Liver (tissue), 8 donors: ENCODE measurements at regions not wholly inside any gene's neighbourhood (a gene's known extent, or its start where the extent isn't known, plus 50 kb on each side); places are given as distances from the start of the nearest gene placed in this dataset.

Experiments
- DNase-seq: peaks from one replicate; pipeline ENCODE4 v3.0.0-alpha.2; 2017; ENCODE audit warnings: low spot score
- H3K27ac ChIP-seq, 2 donors: one replicate each; pipeline ENCODE4 v1.7.0; 2013; ENCODE audit warnings: inconsistent platforms in 2 of 2, low read length in 2 of 2, control low read depth in 1 of 2, low read depth in 1 of 2, mild to moderate bottlenecking in 1 of 2
- H3K27me3 ChIP-seq, 4 donors: one replicate each; pipeline versions ENCODE4 v1.6.1 to v1.7.0; 2013; ENCODE audit warnings: low read length in 3 of 4, inconsistent platforms in 1 of 4, mild to moderate bottlenecking in 1 of 4, moderate library complexity in 1 of 4; ENCODE audit not compliant: control insufficient read depth in 4 of 4, insufficient read depth in 4 of 4
- H3K36me3 ChIP-seq, 4 donors: one replicate each; pipeline versions ENCODE4 v1.6.1 to v1.7.0; 2013; ENCODE audit warnings: low read length in 3 of 4, mild to moderate bottlenecking in 3 of 4, low read depth in 1 of 4, moderate library complexity in 1 of 4; ENCODE audit not compliant: control insufficient read depth in 4 of 4, insufficient read depth in 3 of 4
- H3K4me1 ChIP-seq, 4 donors: one replicate each; pipeline versions ENCODE4 v1.6.1 to v1.7.0; 2013; ENCODE audit warnings: low read length in 3 of 4, mild to moderate bottlenecking in 3 of 4, moderate library complexity in 1 of 4; ENCODE audit not compliant: control insufficient read depth in 4 of 4, insufficient read depth in 4 of 4
- H3K4me3 ChIP-seq, 3 donors: one replicate each; pipeline versions ENCODE4 v1.6.1 to v1.7.0; 2013; ENCODE audit warnings: low read length in 3 of 3, control low read depth in 1 of 3, low read depth in 1 of 3, mild to moderate bottlenecking in 1 of 3
- H3K9ac ChIP-seq, 2 donors: one replicate each; pipeline ENCODE4 v1.7.0; 2013; ENCODE audit warnings: low read length in 2 of 2, mild to moderate bottlenecking in 2 of 2, moderate library complexity in 2 of 2, control low read depth in 1 of 2, low read depth in 1 of 2
- H3K9me3 ChIP-seq, 4 donors: one replicate each; pipeline versions ENCODE4 v1.6.1 to v1.7.0; 2013; ENCODE audit warnings: low read length in 3 of 4; ENCODE audit not compliant: control insufficient read depth in 4 of 4
- ATF3 ChIP-seq: IDR thresholded peaks from 2 replicates; pipeline ENCODE4 v1.6.1; 2016; ENCODE audit warnings: antibody characterized with exemption
- CTCF ChIP-seq: fragments of 150-350 bp; IDR thresholded peaks from 2 replicates; pipeline ENCODE4 v1.5.1; 2017; ENCODE audit warnings: improper control_type of control experiment, low read depth, low read length; ENCODE audit not compliant: missing input control
- EGR1 ChIP-seq, 2 donors: IDR thresholded peaks; 2 replicates each; pipeline ENCODE4 v1.6.1; 2016 to 2018; ENCODE audit warnings: antibody characterized with exemption in 2 of 2, low read depth in 2 of 2
- FOXA1 ChIP-seq: IDR thresholded peaks from 2 replicates; pipeline ENCODE4 v1.6.1; 2016; ENCODE audit warnings: antibody characterized with exemption
- GABPA ChIP-seq, 2 donors: IDR thresholded peaks in 1 of 2; conservative IDR thresholded peaks in 1 of 2; 2 replicates each; pipeline ENCODE4 v1.6.1; 2016; ENCODE audit warnings: antibody characterized with exemption in 2 of 2, mild to moderate bottlenecking in 1 of 2, moderate library complexity in 1 of 2
- HNF4G ChIP-seq: IDR thresholded peaks from 2 replicates; pipeline ENCODE4 v1.6.1; 2016; ENCODE audit warnings: antibody characterized with exemption
- JUND ChIP-seq, 2 donors: IDR thresholded peaks; 2 replicates each; pipeline ENCODE4 v1.6.1; 2016; ENCODE audit warnings: antibody characterized with exemption in 2 of 2
- MAX ChIP-seq: IDR thresholded peaks from 2 replicates; pipeline ENCODE4 v1.6.1; 2016; ENCODE audit warnings: antibody characterized with exemption
- RAD21 ChIP-seq, 2 donors: IDR thresholded peaks; 2 replicates each; pipeline ENCODE4 v1.6.1; 2016; ENCODE audit warnings: antibody characterized with exemption in 2 of 2, mild to moderate bottlenecking in 2 of 2
- REST ChIP-seq: IDR thresholded peaks from 2 replicates; pipeline ENCODE4 v1.6.1; 2016; ENCODE audit warnings: antibody characterized with exemption, mild to moderate bottlenecking
- RXRA ChIP-seq, 2 donors: IDR thresholded peaks; 2 replicates each; pipeline ENCODE4 v1.6.1; 2017 to 2018; ENCODE audit warnings: antibody characterized with exemption in 2 of 2, mild to moderate bottlenecking in 1 of 2
- SP1 ChIP-seq: IDR thresholded peaks from 2 replicates; pipeline ENCODE4 v1.6.1; 2018; ENCODE audit warnings: antibody characterized with exemption, mild to moderate bottlenecking
- YY1 ChIP-seq: IDR thresholded peaks from 2 replicates; pipeline ENCODE4 v1.6.1; 2016; ENCODE audit warnings: antibody characterized with exemption, mild to moderate bottlenecking
- WGBS: extraction: QIAGEN DNeasy Blood & Tissue Kit; methylation state at CpG from one replicate; pipeline ENCODE4 v1.1.7; 2013; 5-methylcytosine and 5-hydroxymethylcytosine counted together
- donor health status: healthy.
- donor health status: healthy.
- donor health status: healthy.
- donor health status: healthy.
- donor health status: healthy.

GRCh38 chr2:205883965-205884364, 201.7 kb downstream of the NRP2 start (continued):
- no peak for TF ChIP-seq CTCF

GRCh38 chr2:205882806-205883425, 200.6 kb downstream of the NRP2 start:
- H3K36me3 ChIP-seq, result no peaks in the 10 kb centered on the region
- H3K27me3 ChIP-seq, result no peaks in the 10 kb centered on the region
- H3K4me3 ChIP-seq, result no peak overlapping the region
- 86% methylated on average over 6 of the region's 6 CpGs for WGBS
- peaks cover 0 to 4% (median 0%) of the 10 kb centered on the region in 4 donors for H3K4me1 ChIP-seq
- H3K27ac ChIP-seq, result no peak overlapping the region
- DNase-seq, result no peak
- no peak overlapping the region for H3K9ac ChIP-seq
- no peaks in the 10 kb centered on the region for H3K9me3 ChIP-seq
- TF ChIP-seq MAX, result no peak
- TF ChIP-seq YY1, result no peak
- TF ChIP-seq SP1, result no peak

- Histone ChIP-seq H3K36me3 (no peaks in the 10 kb centered on the region), H3K4me3 (no peak overlapping the region), H3K27me3 (no peaks in the 10 kb centered on the region), H3K9ac (no peak overlapping the region), H3K9me3 (no peaks in the 10 kb centered on the region), H3K27ac (no peak overlapping the region), H3K4me1 (no peaks in the 10 kb centered on the region)
- TF ChIP-seq RAD21 (IDR thresholded peaks at IDR 0.05), result no peak
- TF ChIP-seq YY1, result no peak
- no peak for TF ChIP-seq GABPA (IDR thresholded peaks at IDR 0.05 in 1 of 2, conservative IDR thresholded peaks at IDR 0.05 in 1 of 2)
- TF ChIP-seq ATF3, result no peak
- no peak for TF ChIP-seq EGR1 (IDR thresholded peaks at IDR 0.05; ENCODE audit: low read depth in 2 of 2)
- no peak for TF ChIP-seq REST
- TF ChIP-seq MAX, result no peak
- TF ChIP-seq SP1, result no peak
- TF ChIP-seq FOXA1, result no peak
- no peak for TF ChIP-seq RXRA (IDR thresholded peaks at IDR 0.05)
- no peak for TF ChIP-seq CTCF
- TF ChIP-seq JUND (IDR thresholded peaks at IDR 0.05), result no peak
- TF ChIP-seq HNF4G, result no peak
- no peak for DNase-seq
- WGBS, result 94% methylated on average over 4 of the region's 4 CpGs
Measured at GRCh38 chr2:205880048-205880447, 197.7 kb downstream of the NRP2 start.
